Fibroblast of lung (primary cell): ENCODE measurements at regions not wholly inside any gene's neighbourhood (a gene's known extent, or its start where the extent isn't known, plus 50 kb on each side); places are given as distances from the start of the nearest gene placed in this dataset.
"Not testable (repeated sequence)": the region's sequence is repeated elsewhere in the genome, so short reads cannot be mapped to it uniquely, and the experiment has no call there.

Experiments used
- EZH2 ChIP-seq: IDR thresholded peaks from 2 replicates; pipeline ENCODE4 v1.5.1; 2012; ENCODE audit warnings: low read length, control low read depth, mild to moderate bottlenecking; ENCODE audit errors: missing control alignments
- TF ChIP-seq, protein P1 (sequence below), 2 donors: IDR thresholded peaks in 1 of 2; conservative IDR thresholded peaks in 1 of 2; 1 replicate in 1 of 2; 2 replicates in 1 of 2; pipeline ENCODE4 v1.5.1; 2011 to 2012; ENCODE audit warnings: low read length in 2 of 2, control low read depth in 1 of 2, inconsistent platforms in 1 of 2, low read depth in 1 of 2, mild to moderate bottlenecking in 1 of 2

DNA sequence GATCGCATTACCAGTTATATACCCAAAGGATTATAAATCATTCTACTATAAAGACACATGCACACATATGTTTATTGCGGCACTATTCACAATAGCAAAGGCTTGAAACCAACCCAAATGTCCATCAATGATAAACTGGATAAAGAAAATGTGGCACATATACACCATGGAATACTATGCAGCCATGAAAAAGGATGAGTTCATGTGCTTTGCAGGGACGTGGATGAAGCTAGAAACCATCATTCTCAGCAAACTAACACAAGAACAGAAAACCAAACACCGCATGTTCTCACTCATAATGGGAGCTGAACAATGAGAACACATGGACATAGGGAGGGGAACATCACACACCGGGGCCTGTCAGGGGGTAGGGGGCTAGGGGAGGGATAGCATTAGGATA, 495.8 kb downstream of the AACS start:
- TF ChIP-seq, protein P1, sequence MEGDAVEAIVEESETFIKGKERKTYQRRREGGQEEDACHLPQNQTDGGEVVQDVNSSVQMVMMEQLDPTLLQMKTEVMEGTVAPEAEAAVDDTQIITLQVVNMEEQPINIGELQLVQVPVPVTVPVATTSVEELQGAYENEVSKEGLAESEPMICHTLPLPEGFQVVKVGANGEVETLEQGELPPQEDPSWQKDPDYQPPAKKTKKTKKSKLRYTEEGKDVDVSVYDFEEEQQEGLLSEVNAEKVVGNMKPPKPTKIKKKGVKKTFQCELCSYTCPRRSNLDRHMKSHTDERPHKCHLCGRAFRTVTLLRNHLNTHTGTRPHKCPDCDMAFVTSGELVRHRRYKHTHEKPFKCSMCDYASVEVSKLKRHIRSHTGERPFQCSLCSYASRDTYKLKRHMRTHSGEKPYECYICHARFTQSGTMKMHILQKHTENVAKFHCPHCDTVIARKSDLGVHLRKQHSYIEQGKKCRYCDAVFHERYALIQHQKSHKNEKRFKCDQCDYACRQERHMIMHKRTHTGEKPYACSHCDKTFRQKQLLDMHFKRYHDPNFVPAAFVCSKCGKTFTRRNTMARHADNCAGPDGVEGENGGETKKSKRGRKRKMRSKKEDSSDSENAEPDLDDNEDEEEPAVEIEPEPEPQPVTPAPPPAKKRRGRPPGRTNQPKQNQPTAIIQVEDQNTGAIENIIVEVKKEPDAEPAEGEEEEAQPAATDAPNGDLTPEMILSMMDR (conservative IDR thresholded peaks at IDR 0.05 in 1 of 2, IDR thresholded peaks at IDR 0.05 in 1 of 2; ENCODE audit: low read depth in 1 of 2, low read length in 2 of 2) = not testable (repeated sequence)
- TF ChIP-seq EZH2 = not testable (repeated sequence)
